Urinary bladder (tissue), 4 donors: ENCODE measurements at regions not wholly inside any gene's neighbourhood (a gene's known extent, or its start where the extent isn't known, plus 50 kb on each side); places are given as distances from the start of the nearest gene placed in this dataset. TPM values are rescaled to one million over a fixed set of nuclear protein-coding genes. Genes with fewer than 3 reads are reported as not detected.

Experiments used
- DNase-seq: peaks from one replicate; pipeline ENCODE4 v3.0.0-alpha.2; 2015; ENCODE audit errors: extremely low spot score
- H3K27ac ChIP-seq: one replicate; pipeline ENCODE4 v1.5.1; 2013; ENCODE audit warnings: low read depth, mild to moderate bottlenecking, moderate library complexity
- H3K36me3 ChIP-seq: one replicate; pipeline ENCODE4 v1.6.1; 2013; ENCODE audit warnings: mild to moderate bottlenecking, moderate library complexity; ENCODE audit not compliant: insufficient read depth
- H3K4me1 ChIP-seq: one replicate; pipeline ENCODE4 v1.6.1; 2013; ENCODE audit warnings: mild to moderate bottlenecking, moderate library complexity; ENCODE audit not compliant: insufficient read depth
- H3K4me3 ChIP-seq: one replicate; pipeline ENCODE4 v1.5.1; 2013; ENCODE audit warnings: low read depth, low read length
- WGBS: extraction: QIAGEN DNeasy Blood & Tissue Kit; methylation state at CpG from one replicate; pipeline ENCODE4 v1.1.7; 2013; 5-methylcytosine and 5-hydroxymethylcytosine counted together
- small RNA-seq: library from RNA; depleted of rRNA; stranded (forward); fragments of <200 nt; gene quantifications from one replicate; pipeline ENCODE3, GENCODE V24; 2014
- donor health status: healthy with polysubstance abuse.
- donor health status: healthy.

DNA sequence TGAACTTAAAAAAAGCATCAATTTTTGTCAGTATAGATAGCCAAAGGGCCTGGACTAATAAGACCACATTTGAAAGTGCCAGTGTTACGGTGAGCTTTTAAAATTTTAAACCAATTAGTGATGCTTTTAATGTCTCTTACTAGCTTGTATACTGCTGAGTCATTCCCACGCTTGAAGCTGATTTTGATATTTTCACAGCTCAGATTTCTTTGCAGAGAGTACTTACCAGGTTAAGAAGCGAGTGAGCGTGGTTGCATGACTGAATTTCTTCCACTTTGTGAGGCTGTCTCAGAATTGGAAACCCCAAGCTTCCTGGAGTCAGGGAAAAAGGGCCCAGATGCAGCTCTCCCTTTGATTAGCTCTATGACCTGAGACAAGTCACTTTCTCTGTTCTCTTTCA is 74.5 kb upstream of the NBEA start:
- Histone ChIP-seq H3K4me3 (no peak overlapping the region), H3K36me3 (no peaks in the 10 kb centered on the region), H3K27ac (no peak overlapping the region), H3K4me1 (no peaks in the 10 kb centered on the region)
- DNase-seq: no peak
- WGBS: 92% methylated on average over 4 of the region's 4 CpGs

DNA sequence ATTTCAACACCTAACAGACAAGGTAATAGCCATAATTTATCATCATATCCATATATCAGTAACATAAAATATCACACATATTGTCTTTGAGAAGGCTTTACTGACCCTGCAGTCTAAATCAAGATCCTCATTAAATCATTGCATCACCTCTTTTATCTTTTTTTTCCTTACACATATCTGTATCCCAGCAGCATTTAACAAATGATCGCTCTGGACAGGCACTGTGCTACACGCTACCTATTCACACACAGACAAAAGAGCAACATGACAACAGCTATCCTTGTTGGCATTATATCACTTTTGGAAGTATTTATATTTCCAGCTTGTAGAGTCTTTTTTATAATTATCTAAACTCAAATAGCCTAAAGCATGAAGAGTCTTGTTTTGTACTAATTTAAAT is 73.3 kb upstream of the NBEA start:
- H3K36me3 ChIP-seq: no peaks in the 10 kb centered on the region
- no peaks in the 10 kb centered on the region for H3K4me1 ChIP-seq
- H3K27ac ChIP-seq: no peak overlapping the region
- DNase-seq: no peak
- WGBS: 95% methylated on average over 2 of the region's 2 CpGs
- H3K4me3 ChIP-seq: no peak overlapping the region

DNA sequence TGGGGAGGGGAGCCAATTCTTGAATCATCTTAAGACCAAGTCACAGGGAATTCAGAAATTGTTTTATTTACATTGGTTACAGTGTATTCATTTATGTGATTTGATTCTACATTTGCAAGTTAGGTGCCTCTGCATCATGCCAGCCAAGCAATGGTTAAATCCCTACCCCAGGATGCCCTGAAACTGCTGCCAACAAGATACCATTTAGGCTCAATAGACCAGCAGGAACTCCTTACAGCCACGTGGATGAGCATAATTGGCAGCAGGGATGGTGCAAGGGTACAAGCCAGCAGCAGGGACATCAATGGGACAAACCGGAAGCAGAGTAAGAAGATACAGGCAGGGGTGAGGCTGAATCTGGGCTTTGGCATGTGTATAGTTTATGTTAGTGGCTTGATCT is 72.4 kb upstream of the NBEA start:
- Histone ChIP-seq H3K36me3 (no peaks in the 10 kb centered on the region), H3K4me1 (no peaks in the 10 kb centered on the region), H3K27ac (no peak overlapping the region), H3K4me3 (no peak overlapping the region)
- DNase-seq: no peak
- WGBS: 53% methylated on average over 2 of the region's 2 CpGs

DNA sequence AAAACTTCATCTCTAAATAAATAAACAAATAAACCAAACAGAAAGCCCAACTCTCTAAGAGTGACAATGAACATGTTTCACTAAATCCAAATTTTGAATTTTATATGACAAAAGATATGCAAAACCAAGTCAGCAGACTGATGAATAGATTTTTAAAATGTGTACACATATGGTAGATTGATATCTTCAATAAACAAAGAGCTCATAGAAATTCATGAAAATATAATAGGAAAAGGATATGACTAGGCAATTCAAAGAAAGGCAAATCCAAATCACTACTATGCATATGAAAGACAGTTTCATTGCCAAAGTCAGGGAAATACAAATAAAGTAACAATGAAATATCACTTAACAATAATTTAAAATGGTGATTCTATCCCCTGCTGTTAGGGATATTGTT is 63.7 kb upstream of the NBEA start:
- H3K4me1 ChIP-seq: no peaks in the 10 kb centered on the region
- no peaks in the 10 kb centered on the region for H3K36me3 ChIP-seq
- no peak overlapping the region for H3K4me3 ChIP-seq
- no peak overlapping the region for H3K27ac ChIP-seq
- DNase-seq: no peak

DNA sequence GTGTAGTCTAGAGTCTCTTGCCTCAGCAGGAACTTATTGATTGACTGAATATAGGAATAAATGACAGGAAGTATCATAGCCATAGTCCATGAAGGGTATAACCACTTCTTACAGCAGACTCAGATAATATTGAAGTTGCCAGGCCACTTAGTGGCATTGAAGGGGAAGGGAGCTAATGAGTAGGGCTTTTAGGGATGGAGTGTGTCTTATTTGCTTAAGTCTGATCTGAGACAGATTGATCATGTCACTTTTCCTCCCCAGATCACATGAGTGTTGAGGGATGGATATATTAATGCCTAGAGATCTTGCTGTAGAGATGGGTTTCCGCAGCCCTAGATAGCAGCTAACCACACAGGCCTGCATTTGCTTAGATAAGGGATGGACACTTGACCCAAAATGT is 62.2 kb upstream of the NBEA start:
- WGBS: 94% methylated on average over 1 of the region's 1 CpG
- no peak overlapping the region for H3K4me3 ChIP-seq
- no peaks in the 10 kb centered on the region for H3K4me1 ChIP-seq
- no peak for DNase-seq
- H3K36me3 ChIP-seq: no peaks in the 10 kb centered on the region
- H3K27ac ChIP-seq: no peak overlapping the region

DNA sequence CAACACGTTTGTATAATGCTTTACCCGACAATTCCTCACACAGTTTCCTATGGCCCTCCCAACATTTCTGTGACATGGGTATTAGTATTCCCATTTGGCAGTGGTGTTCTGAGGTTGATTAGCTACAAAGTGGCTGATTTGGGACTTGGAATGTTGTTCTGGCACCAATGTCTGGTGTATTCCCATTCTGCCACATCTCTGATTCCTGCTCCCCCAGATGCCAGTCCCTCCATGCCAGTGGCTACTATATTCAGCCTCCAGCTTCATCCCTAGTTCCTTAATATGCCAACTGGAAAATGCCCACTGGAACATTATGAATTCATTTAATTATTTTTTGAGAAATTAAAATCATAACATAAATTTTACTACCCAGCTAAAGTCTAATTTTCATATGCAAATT is 60.6 kb upstream of the NBEA start:
- Histone ChIP-seq H3K27ac (no peak overlapping the region), H3K36me3 (no peaks in the 10 kb centered on the region), H3K4me3 (no peak overlapping the region), H3K4me1 (no peaks in the 10 kb centered on the region)
- 93% methylated on average over 2 of the region's 2 CpGs for WGBS
- DNase-seq: no peak

DNA sequence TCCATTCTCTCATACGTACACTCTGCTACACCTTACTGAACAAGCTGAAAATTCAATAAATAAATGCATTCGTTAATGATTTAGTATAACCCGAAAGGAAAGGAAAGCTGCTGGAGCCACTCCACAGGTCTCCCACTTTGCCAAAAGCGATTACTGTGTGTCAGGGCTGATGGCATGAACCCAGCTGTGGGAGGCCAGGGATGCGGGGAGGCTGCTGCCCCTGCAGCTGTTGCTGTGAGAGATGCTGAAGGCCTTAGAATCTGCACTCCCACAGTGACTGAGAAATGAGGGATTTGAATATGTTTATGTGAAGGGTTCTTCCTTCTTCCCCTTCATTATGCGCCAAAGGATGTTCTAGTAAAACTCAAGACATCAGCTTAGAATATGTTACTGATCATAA is 58.7 kb upstream of the NBEA start:
- Histone ChIP-seq H3K4me3 (no peak overlapping the region), H3K36me3 (no peaks in the 10 kb centered on the region), H3K4me1 (no peaks in the 10 kb centered on the region), H3K27ac (no peak overlapping the region)
- no peak for DNase-seq
- WGBS: 41% methylated on average over 6 of the region's 6 CpGs

DNA sequence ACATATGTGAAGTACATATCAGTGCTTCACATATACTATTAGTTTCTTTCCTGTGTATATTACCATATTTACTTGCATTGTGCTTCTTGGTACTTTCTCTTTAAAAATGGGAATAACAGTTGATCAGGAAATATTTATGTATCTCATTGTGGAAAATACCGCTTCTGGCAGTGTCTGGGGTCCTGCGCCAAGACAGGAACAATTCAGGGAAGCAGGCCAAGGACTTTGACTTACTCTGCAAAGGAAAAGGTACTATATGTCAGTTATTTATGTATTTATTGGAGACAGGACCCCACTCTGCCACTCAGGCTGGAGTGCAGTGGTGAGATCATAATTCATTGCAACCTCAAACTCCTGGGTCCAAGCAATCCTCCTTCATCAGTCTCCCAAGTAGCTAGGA is 57.7 kb upstream of the NBEA start:
- DNase-seq: no peak
- H3K27ac ChIP-seq: no peak overlapping the region
- H3K36me3 ChIP-seq: no peaks in the 10 kb centered on the region
- 78% methylated on average over 2 of the region's 2 CpGs for WGBS
- no peaks in the 10 kb centered on the region for H3K4me1 ChIP-seq
- no peak overlapping the region for H3K4me3 ChIP-seq

DNA sequence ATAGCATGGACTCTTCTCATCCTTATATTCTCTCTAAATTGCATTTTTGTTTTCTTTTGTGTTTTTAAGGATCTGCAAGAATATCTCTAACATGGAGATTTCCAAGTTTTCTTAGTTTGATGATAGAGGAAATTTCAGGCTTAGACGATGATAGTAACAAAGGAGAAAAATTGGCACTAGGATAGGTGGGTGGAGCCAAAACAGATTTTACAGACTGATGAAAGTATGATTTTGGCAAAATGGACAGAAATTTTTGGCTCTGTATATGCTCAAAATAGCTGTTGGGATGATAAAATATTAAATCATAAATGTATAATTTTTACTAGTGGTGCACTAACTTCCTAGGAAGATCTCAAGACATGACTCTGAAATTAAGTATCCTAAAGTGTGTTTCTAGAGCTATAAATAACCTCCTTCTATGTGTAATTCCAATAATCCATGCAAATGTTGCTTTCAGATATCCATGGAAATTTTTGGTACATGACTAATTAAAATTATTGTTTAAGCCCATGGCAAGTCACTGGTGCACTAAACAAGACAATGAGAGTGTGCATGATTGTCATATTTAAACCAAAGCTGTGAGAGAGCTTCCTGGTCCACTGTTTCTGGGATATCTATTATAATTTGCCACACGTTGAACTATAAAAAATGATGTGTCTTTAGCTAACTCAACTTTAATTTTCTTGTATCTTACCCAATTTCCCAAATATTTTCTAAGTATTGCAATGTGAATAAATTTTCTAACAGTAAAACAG is 55.8 kb upstream of the NBEA start:
- no peaks in the 10 kb centered on the region for H3K36me3 ChIP-seq
- H3K27ac ChIP-seq: no peak overlapping the region
- no peaks in the 10 kb centered on the region for H3K4me1 ChIP-seq
- H3K4me3 ChIP-seq: no peak overlapping the region
- WGBS: 19% methylated on average over 2 of the region's 2 CpGs
- no peak for DNase-seq

DNA sequence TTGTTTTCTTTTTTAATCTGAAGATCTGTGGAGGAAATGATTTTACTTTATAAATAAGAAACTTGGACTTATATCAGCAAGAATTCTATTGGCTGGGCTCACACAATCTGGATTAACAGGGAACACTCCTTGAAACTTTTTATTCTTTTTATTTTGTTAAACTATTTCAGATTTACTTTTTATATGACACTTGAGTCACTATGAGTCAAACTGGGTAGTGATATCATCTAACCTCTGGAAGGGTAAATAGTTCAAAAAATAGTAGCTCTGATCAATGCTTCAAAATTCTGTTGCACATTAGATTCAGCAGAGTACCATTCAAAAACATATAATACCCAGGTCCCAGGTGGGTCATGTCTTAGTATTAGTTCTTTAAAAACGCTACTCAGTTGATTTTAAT is 55.1 kb upstream of the NBEA start:
- no peak overlapping the region for H3K4me3 ChIP-seq
- no peak overlapping the region for H3K27ac ChIP-seq
- DNase-seq: no peak
- H3K4me1 ChIP-seq: no peaks in the 10 kb centered on the region
- H3K36me3 ChIP-seq: no peaks in the 10 kb centered on the region
- 40% methylated on average over 1 of the region's 1 CpG for WGBS

Small RNA genes in the stretch of these regions (small RNA-seq; reads per million reads assigned to genes)
- gene AL356321.1 (not detected), gene RF00402 (not detected)
